Nephron progenitor cell (in vitro differentiated cells): ENCODE measurements at regions not wholly inside any gene's neighbourhood (a gene's known extent, or its start where the extent isn't known, plus 50 kb on each side); places are given as distances from the start of the nearest gene placed in this dataset.

ENCODE experiments used
- DNase-seq: peaks from one replicate; pipeline ENCODE4 v3.0.0; 2021
- H3K27ac Mint-ChIP-seq: 2 replicates; pipeline ENCODE4 v1.8.0; 2021; ENCODE audit warnings: mild to moderate bottlenecking, moderate library complexity, mixed read lengths
- H3K27me3 Mint-ChIP-seq: 2 replicates; pipeline ENCODE4 v1.8.0; 2021; ENCODE audit warnings: mild to moderate bottlenecking, low read depth, mixed read lengths; ENCODE audit not compliant: poor library complexity
- H3K36me3 Mint-ChIP-seq: 2 replicates; pipeline ENCODE4 v1.8.0; 2021; ENCODE audit warnings: low read depth, mixed read lengths
- H3K4me1 Mint-ChIP-seq: 2 replicates; pipeline ENCODE4 v1.8.0; 2021; ENCODE audit warnings: mixed read lengths
- H3K4me3 Mint-ChIP-seq: 2 replicates; pipeline ENCODE4 v1.8.0; 2021; ENCODE audit warnings: mild to moderate bottlenecking, moderate library complexity, mixed read lengths
- H3K9me3 Mint-ChIP-seq: 2 replicates; pipeline ENCODE4 v1.8.0; 2021; ENCODE audit warnings: mild to moderate bottlenecking, moderate library complexity, mixed read lengths
- TF ChIP-seq, protein P1 (sequence below): fragments of 200-600 bp; sonication (generic); IDR thresholded peaks from 2 replicates; pipeline ENCODE4 v1.5.0; 2021; ENCODE audit warnings: antibody characterized with exemption

DNA sequence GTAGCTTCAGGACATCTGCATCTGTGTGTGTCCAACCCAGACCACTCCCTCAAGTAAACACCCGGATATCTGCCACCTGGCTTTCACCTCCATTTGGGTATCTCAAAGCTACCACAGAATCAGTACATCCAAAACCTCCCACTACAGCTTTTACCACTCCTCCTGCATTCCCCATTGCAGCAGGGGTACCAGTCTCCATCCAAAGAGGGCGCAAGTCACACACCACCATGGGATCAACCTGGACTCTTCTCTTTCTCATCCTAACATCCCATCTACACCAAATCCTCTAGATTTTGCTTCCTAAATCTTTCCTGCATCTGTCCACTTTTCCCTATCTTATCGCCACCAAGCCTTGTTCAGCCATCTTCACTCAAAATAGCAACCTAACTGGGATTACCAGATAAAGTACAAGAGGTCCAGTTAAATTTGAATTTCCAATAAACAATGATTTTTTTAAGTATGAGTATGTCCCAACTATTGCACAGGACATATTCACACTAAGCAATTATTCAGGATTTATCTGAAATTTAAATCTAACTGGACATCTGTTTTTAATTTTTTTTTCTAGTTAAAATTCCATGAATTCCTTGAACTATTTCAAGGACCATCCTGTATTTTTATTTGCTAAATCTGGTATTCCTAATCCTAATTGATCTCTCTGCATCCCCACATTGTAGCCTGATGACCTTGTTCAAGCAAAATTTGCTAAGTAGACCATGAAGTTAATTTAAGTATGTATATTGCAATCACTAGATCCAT is 164.3 kb upstream of the MLN start:
- Mint-ChIP-seq H3K36me3 (no peaks in the 10 kb centered on the region), H3K27me3 (peaks cover 31% of the 10 kb centered on the region), H3K4me1 (peaks cover 23% of the 10 kb centered on the region), H3K27ac (peak overlapping the region; percentile 2), H3K4me3 (no peak overlapping the region), H3K9me3 (peaks cover 19% of the 10 kb centered on the region)
- TF ChIP-seq, protein P1, sequence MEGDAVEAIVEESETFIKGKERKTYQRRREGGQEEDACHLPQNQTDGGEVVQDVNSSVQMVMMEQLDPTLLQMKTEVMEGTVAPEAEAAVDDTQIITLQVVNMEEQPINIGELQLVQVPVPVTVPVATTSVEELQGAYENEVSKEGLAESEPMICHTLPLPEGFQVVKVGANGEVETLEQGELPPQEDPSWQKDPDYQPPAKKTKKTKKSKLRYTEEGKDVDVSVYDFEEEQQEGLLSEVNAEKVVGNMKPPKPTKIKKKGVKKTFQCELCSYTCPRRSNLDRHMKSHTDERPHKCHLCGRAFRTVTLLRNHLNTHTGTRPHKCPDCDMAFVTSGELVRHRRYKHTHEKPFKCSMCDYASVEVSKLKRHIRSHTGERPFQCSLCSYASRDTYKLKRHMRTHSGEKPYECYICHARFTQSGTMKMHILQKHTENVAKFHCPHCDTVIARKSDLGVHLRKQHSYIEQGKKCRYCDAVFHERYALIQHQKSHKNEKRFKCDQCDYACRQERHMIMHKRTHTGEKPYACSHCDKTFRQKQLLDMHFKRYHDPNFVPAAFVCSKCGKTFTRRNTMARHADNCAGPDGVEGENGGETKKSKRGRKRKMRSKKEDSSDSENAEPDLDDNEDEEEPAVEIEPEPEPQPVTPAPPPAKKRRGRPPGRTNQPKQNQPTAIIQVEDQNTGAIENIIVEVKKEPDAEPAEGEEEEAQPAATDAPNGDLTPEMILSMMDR: peak; percentile 45
- no peak for DNase-seq

DNA sequence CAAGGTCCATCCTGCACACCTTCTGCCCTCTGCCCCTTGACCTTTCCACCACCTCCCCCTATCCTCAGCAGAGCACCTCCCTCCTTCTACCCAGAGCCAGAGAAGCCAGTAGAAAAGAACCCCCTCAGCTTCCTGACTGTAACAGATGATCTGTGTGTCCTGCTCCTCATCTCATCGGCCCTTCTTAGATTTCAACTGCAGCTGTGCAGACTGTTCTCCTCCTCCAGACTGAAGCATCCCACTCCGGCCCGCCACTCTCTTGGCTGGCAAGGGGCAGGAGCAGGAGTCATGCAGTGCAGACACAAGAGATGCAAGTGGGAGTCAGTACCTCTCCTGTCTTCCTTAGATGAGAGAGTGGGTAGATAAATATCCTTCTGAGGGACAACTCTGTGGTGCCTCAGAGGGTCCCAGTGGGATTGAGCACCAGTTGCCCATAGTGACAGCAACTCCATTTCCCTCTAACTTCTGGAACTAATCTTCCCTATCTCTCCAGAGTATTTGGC is 163.5 kb upstream of the MLN start:
- H3K27me3 Mint-ChIP-seq: peaks cover 32% of the 10 kb centered on the region
- H3K9me3 Mint-ChIP-seq: peaks cover 14% of the 10 kb centered on the region
- H3K27ac Mint-ChIP-seq: peak overlapping the region; percentile 84
- peaks cover 23% of the 10 kb centered on the region for H3K4me1 Mint-ChIP-seq
- no peak overlapping the region for H3K4me3 Mint-ChIP-seq
- no peaks in the 10 kb centered on the region for H3K36me3 Mint-ChIP-seq
- TF ChIP-seq, protein P1: no peak
- no peak for DNase-seq

DNA sequence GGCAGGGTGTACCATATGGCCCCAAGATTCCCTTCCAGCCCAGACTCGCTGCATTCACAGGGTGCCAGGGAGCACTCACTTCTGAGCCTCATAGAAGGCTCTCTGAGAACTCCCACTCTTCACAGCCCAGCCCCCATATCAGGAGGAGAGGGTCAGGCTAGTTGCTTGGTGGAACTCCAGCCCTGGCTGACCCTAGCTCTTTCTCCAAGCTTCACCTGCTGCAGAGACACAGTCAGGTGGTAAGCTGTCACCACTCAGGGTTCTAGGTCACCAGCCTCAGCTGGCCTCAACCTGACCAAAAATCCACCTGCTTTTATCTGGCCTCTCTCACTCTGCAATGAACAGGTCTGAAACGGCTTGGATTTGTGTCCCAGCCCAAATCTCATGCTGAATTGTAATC is 162.7 kb upstream of the MLN start:
- Mint-ChIP-seq H3K36me3 (no peaks in the 10 kb centered on the region), H3K4me3 (no peak overlapping the region), H3K27me3 (peaks cover 33% of the 10 kb centered on the region), H3K4me1 (peaks cover 23% of the 10 kb centered on the region), H3K27ac (no peak overlapping the region), H3K9me3 (peaks cover 7% of the 10 kb centered on the region)
- TF ChIP-seq, protein P1: no peak
- no peak for DNase-seq

DNA sequence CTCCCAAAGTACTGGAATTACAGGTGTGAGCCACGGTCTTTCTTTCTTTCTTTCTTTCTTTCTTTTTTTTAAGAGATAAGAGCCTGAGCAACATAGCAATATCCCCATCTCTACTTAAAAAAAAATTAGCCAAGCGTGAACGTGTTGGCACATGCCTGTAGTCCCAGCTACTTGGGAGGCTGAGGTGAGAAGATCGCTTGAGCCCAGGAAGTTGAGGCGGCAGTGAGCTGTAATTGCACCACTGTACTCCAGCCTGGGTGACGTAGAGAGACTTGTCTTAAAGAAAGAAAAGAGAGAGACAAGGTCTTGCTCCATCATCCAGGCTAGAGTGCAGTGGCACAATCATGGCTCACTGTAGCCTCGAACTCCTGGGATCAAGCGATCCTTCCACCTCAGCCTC is 162.0 kb upstream of the MLN start:
- TF ChIP-seq, protein P1: no peak
- no peak overlapping the region for H3K4me3 Mint-ChIP-seq
- H3K4me1 Mint-ChIP-seq: peaks cover 26% of the 10 kb centered on the region
- H3K27me3 Mint-ChIP-seq: peaks cover 29% of the 10 kb centered on the region
- DNase-seq: no peak
- H3K9me3 Mint-ChIP-seq: no peaks in the 10 kb centered on the region
- no peaks in the 10 kb centered on the region for H3K36me3 Mint-ChIP-seq
- H3K27ac Mint-ChIP-seq: no peak overlapping the region

DNA sequence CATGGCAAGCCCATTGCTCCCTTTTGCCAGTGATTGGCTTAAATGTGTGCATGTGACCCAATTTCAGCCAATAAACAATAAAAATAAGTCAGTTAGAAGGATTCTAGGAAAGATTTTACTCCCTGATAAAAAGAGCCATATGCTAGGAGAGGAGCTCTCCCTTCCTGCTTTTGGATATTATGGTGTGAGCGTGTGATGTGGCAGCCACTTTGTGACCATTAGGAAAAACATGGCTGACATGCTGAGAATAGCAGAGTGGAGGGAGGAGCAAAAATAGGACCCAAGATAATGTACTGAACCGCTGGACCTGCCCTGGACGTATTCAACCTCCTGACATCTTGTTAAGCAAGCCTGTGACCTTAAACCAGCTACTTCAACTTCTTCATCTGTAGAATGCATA is 160.6 kb upstream of the MLN start:
- H3K4me1 Mint-ChIP-seq: peaks cover 28% of the 10 kb centered on the region
- H3K4me3 Mint-ChIP-seq: no peak overlapping the region
- H3K27me3 Mint-ChIP-seq: peaks cover 19% of the 10 kb centered on the region
- TF ChIP-seq, protein P1: no peak
- H3K9me3 Mint-ChIP-seq: no peaks in the 10 kb centered on the region
- H3K36me3 Mint-ChIP-seq: no peaks in the 10 kb centered on the region
- no peak for DNase-seq
- no peak overlapping the region for H3K27ac Mint-ChIP-seq
